LNCaP clone FGC (cell line): ENCODE measurements at regions not wholly inside any gene's neighbourhood (a gene's known extent, or its start where the extent isn't known, plus 50 kb on each side); places are given as distances from the start of the nearest gene placed in this dataset.

ENCODE experiments used
- DNase-seq: peaks from one replicate; pipeline ENCODE4 v3.0.0-alpha.2; 2011; ENCODE audit warnings: low read depth
- H3K4me3 ChIP-seq: 2 replicates; pipeline ENCODE4 v1.5.1; 2011; ENCODE audit warnings: mild to moderate bottlenecking, low read depth, low read length, control low read depth
- CTCF ChIP-seq: IDR thresholded peaks from 2 replicates; pipeline ENCODE4 v1.5.1; 2012; ENCODE audit warnings: mild to moderate bottlenecking; ENCODE audit not compliant: control insufficient read depth, insufficient read depth; ENCODE audit errors: extremely low read depth

- TF ChIP-seq CTCF, result no peak
- no peak overlapping the region for H3K4me3 ChIP-seq
- DNase-seq, result no peak
Measured at GRCh38 chr2:103335403-103335802, 573.6 kb downstream of the TMEM182 start.

GRCh38 chr2:103338819-103339218, 577.0 kb downstream of the TMEM182 start:
- no peak for TF ChIP-seq CTCF
- H3K4me3 ChIP-seq, result no peak overlapping the region
- DNase-seq, result no peak

- H3K4me3 ChIP-seq, result no peak overlapping the region
- TF ChIP-seq CTCF, result no peak
- DNase-seq, result no peak
Measured at GRCh38 chr2:103346780-103347179, 584.9 kb downstream of the TMEM182 start.

GRCh38 chr2:103353774-103354173, 591.9 kb downstream of the TMEM182 start:
- no peak overlapping the region for H3K4me3 ChIP-seq
- TF ChIP-seq CTCF, result no peak
- no peak for DNase-seq

- no peak for DNase-seq
- no peak for TF ChIP-seq CTCF
- H3K4me3 ChIP-seq, result no peak overlapping the region
Measured at GRCh38 chr2:103355287-103355686, 593.5 kb downstream of the TMEM182 start.

- H3K4me3 ChIP-seq, result no peak overlapping the region
- peak; percentile 6 for DNase-seq
- TF ChIP-seq CTCF, result no peak
Measured at GRCh38 chr2:103361712-103362111, 599.9 kb downstream of the TMEM182 start.

GRCh38 chr2:103363639-103364038, 601.8 kb downstream of the TMEM182 start:
- no peak for DNase-seq
- no peak overlapping the region for H3K4me3 ChIP-seq
- no peak for TF ChIP-seq CTCF
